ENCODE measurements at regions not wholly inside any gene's neighbourhood (a gene's known extent, or its start where the extent isn't known, plus 50 kb on each side); places are given as distances from the start of the nearest gene placed in this dataset.
A peak's percentile ranks its signal among the peaks of the same experiment; 100 is the strongest.

DNA sequence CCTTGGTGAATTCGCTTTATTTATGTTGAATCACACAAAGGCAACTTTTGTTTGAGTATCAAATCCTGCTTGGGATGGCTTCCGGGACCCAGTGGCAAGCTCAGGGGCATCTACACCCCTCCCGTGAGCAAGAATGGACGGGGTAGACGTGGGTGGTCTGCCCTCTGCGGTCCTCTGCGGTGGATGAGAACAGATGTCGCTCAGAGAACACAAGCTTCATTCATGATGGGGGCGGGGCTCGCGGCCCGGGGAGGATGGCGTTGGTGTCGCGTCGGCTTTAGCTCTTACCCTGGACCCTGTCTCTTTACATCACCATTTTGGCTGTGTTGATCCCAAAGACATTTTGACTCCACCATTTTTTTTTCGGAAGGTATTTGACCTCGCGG, 158.5 kb upstream of the RTL1 start:
- Histone ChIP-seq H3K4me2 (no peak overlapping the region), H3K27ac (no peak overlapping the region), H3K27me3 (no peaks in the 10 kb centered on the region), H3K4me3 (no peak overlapping the region), H3K9me3 (peaks cover 47% of the 10 kb centered on the region), H3K9ac (no peak overlapping the region), H3K4me1 (peaks cover 73% of the 10 kb centered on the region), H4K20me1 (no peaks in the 10 kb centered on the region), H3K36me3 (no peaks in the 10 kb centered on the region)
- TF ChIP-seq Cebpa-rat (IDR thresholded peaks at IDR 0.05) = no peak

DNA sequence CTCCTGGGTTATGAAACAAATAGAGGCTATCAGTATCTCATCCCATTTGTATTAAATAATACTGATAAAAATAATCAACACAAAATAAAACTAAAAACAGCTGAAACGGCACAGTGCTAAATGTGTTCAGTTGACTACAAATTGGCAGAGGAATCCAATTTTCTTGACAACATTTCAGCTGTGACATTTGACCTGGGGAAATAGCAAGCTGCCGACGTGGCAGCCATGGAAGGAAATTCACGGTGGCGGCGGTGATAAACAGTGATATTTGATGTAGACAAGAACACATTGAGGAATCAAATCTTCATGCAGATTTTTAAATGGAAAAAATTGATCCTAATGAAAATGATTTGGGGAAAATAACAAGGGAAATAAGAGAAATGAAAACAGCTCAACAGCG, 159.1 kb upstream of the RTL1 start:
- Histone ChIP-seq H3K9ac (no peak overlapping the region), H3K27me3 (no peaks in the 10 kb centered on the region), H3K9me3 (peaks cover 42% of the 10 kb centered on the region), H3K4me3 (no peak overlapping the region), H3K4me2 (no peak overlapping the region), H4K20me1 (no peaks in the 10 kb centered on the region), H3K27ac (no peak overlapping the region), H3K4me1 (peaks cover 78% of the 10 kb centered on the region), H3K36me3 (no peaks in the 10 kb centered on the region)
- TF ChIP-seq Cebpa-rat (IDR thresholded peaks at IDR 0.05) = no peak

DNA sequence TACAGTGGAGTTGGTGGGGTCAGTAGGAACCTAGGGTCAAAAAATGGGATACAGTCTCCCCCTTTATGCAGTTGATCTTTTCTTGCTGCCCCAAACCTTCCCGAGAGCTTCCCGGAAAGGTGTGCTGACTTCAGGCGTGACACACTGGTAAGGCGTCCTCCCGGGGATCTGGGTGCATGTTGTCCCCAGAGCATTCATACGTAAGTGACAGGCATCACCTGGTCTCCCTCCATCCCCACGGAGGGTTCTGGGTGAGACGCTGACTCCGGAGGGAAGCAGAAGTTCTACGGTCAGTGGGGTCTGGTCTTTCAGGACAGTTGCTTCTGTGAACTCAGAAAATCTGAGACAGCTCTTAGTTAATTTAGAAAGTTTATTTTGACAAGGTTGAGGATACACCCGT, 159.6 kb upstream of the RTL1 start:
- Histone ChIP-seq H3K27me3 (no peaks in the 10 kb centered on the region), H3K27ac (no peak overlapping the region), H4K20me1 (no peaks in the 10 kb centered on the region), H3K4me3 (no peak overlapping the region), H3K36me3 (no peaks in the 10 kb centered on the region), H3K4me1 (peaks cover 83% of the 10 kb centered on the region), H3K9ac (no peak overlapping the region), H3K4me2 (peak overlapping the region; percentile 71), H3K9me3 (peaks cover 37% of the 10 kb centered on the region)
- no peak for TF ChIP-seq Cebpa-rat (IDR thresholded peaks at IDR 0.05)

DNA sequence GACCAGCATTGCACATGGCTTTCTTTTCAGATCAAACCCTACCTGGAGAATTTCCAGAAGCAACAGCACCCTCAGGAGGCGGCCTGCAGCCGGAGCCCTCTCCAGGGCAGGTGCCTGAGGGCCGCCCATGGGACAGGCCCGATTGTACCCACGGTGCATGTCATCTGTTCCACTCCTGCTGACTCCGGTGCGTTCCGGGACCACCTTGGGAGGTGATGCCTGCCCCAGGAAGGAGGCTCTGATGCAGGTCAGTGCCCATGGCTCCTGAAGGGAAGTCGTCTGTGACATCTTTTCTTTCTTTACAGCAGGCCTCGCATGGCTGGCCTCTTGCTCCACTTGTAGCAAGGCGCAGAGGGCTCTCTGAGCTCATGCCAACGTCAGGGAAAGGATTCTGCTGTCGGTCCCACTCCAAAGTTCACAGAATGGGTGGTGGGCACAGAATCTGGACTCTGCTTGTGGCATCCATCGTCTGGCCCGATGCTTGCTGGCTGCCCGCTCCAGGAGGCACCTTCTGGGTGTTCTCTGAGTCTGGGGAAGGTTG, 160.7 kb upstream of the RTL1 start:
- H3K27me3 ChIP-seq = no peaks in the 10 kb centered on the region
- H3K4me2 ChIP-seq = peak overlapping the region; percentile 71
- H4K20me1 ChIP-seq = no peaks in the 10 kb centered on the region
- H3K36me3 ChIP-seq = no peaks in the 10 kb centered on the region
- peaks cover 27% of the 10 kb centered on the region for H3K9me3 ChIP-seq
- peak overlapping the region; percentile 42 for H3K27ac ChIP-seq
- H3K4me1 ChIP-seq = peaks cover 85% of the 10 kb centered on the region
- no peak for TF ChIP-seq Cebpa-rat (IDR thresholded peaks at IDR 0.05)
- peak overlapping the region; percentile 40; the same call in 1 of the 2 replicates for H3K9ac ChIP-seq
- H3K4me3 ChIP-seq = no peak overlapping the region

DNA sequence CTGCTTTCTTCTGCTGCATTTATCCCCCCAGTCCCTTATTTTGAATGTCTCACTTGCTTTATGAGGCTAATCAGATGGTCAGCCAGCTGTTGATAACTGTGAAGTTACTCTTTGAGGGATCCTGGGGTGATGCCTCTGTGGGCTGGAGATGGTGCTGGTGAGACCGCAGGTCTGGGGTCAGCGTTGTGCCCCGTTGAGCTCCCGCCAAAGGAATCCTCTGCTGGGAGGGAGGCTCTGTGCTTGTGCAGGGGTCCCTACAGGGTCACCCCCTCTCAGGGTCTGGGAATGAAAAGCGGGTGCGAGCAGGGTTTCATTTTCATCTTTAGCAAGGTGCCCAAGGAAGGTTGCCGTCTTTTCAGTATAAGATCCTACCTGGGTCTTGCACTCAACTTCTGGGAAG, 161.2 kb upstream of the RTL1 start:
- Histone ChIP-seq H3K9ac (peak overlapping the region; percentile 40; the same call in 1 of the 2 replicates), H3K27me3 (no peaks in the 10 kb centered on the region), H3K9me3 (peaks cover 22% of the 10 kb centered on the region), H3K4me2 (peak overlapping the region; percentile 71), H3K36me3 (no peaks in the 10 kb centered on the region), H3K27ac (peak overlapping the region; percentile 42), H3K4me3 (no peak overlapping the region), H3K4me1 (peaks cover 85% of the 10 kb centered on the region), H4K20me1 (no peaks in the 10 kb centered on the region)
- TF ChIP-seq Cebpa-rat (IDR thresholded peaks at IDR 0.05) = no peak

DNA sequence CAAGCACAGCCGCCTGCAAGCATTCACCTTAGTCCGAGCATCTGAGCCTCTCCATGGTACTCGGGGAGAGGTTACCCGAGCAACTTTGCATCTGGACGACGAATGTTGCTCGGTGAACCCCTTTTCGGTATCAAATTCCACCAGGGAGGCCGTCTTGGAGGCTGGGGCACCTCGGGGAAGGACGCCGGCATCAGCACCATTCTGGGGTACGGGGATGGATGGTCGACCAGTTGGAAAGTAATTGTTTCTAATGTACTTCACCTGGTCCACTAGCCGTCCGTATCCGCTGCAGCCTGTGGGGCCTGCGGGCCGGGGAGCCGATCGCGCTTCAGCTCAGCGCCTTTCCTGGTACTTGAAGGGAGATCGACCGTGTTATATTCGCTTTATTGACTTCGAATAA, 161.7 kb upstream of the RTL1 start:
- H3K4me3 ChIP-seq = no peak overlapping the region
- H3K4me2 ChIP-seq = peak overlapping the region; percentile 71

DNA sequence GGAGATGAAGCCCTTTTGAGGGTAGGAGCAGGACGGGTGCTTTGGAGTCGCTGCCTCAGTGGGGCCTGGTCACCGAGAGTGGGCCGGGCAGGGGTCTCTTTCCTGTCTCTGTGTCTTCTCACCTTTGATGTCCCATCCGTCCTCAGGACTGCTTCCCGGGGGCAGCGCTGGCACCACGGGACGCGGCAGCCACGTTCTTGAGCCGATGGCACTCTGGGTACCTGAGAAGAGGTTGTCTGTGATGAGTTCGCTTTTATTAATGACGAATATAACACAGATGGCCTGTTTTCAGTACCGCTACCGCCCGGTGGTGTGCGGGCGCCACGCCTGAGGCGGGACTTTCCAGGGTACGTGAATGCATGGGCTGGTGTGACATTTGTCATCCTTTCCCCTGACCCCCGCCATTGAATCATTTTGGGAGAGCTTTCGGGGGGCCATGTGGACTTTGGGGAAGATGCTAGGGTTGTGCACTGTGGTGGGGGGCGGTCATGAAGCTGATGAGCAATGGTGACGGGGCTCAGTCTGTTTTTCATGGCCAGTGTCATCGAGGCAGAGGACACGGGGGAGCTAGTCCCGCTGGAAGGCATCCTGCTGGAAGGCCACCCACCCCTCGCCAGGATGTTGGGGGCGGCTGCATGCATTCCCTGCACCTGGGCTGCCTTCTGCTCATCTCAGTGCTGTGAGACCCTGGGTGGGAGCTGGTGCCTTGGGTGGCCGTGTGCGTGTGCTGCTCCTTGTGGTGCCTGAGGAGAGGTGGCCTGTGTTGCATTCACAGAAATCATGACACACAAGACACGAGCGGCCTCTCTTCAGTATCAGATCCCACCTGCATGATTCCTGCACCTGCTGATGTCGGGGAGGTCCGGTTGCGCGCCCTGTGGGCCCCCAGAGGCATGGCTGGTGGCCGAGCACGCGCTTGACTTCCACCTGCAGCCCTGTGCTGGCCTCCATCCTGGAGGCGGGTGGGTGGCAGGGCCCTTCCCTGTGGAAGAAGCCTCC, 162.5 kb upstream of the RTL1 start:
- no peak for TF ChIP-seq Cebpa-rat (IDR thresholded peaks at IDR 0.05)
- Histone ChIP-seq H3K27ac (peak overlapping the region; percentile 88), H3K4me2 (peak overlapping the region; percentile 98), H3K36me3 (no peaks in the 10 kb centered on the region), H3K4me3 (no peak overlapping the region), H3K27me3 (no peaks in the 10 kb centered on the region), H3K9me3 (peaks cover 20% of the 10 kb centered on the region), H3K9ac (no peak overlapping the region), H3K4me1 (peaks cover 85% of the 10 kb centered on the region), H4K20me1 (no peaks in the 10 kb centered on the region)

More for the DNA sequence above, 161.7 kb upstream of the RTL1 start:
- Histone ChIP-seq H3K9ac (no peak overlapping the region), H4K20me1 (no peaks in the 10 kb centered on the region), H3K9me3 (peaks cover 20% of the 10 kb centered on the region), H3K27ac (no peak overlapping the region), H3K36me3 (no peaks in the 10 kb centered on the region), H3K4me1 (peaks cover 85% of the 10 kb centered on the region), H3K27me3 (no peaks in the 10 kb centered on the region)
- TF ChIP-seq Cebpa-rat (IDR thresholded peaks at IDR 0.05) = no peak

DNA sequence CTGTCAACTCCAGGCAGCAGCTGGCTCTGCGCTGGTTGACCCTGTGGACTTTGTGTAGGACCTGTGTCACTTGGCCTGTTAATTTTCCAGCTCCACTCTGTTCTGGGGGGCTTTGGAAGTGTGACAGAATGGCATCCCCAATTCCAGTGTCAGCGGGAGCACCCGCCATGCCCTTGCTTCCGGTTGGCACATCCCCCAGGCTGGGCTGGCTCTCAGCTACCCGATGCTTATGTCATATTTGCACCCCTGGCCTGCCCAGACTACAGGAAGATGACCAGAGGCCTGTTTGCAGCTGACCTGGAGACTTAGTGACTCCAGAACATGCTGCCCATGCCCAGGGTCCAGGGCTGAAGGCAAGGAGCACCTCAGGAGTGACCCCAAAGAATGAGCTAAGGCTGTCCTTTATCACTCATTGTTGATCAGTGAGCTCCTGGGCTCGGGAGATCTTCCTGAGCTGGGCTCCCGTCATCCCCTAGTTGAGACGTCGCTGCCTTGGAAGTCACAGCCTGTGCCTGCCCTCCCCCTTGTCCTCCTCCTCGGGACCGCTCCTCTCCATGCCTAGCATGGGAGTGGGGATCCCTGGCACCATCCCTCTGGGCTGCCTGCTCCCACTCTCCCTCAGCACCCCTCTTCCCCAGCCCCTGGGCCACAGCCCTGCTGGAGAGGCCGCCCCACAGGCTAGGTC, 163.4 kb upstream of the RTL1 start:
- TF ChIP-seq Cebpa-rat (IDR thresholded peaks at IDR 0.05) = no peak
- Histone ChIP-seq H3K4me1 (peaks cover 92% of the 10 kb centered on the region), H3K27me3 (no peaks in the 10 kb centered on the region), H4K20me1 (no peaks in the 10 kb centered on the region), H3K4me3 (no peak overlapping the region), H3K9ac (peak overlapping the region; percentile 15; the same call in 1 of the 2 replicates), H3K27ac (peak overlapping the region; percentile 88), H3K9me3 (peaks cover 17% of the 10 kb centered on the region), H3K36me3 (no peaks in the 10 kb centered on the region), H3K4me2 (peak overlapping the region; percentile 98)

DNA sequence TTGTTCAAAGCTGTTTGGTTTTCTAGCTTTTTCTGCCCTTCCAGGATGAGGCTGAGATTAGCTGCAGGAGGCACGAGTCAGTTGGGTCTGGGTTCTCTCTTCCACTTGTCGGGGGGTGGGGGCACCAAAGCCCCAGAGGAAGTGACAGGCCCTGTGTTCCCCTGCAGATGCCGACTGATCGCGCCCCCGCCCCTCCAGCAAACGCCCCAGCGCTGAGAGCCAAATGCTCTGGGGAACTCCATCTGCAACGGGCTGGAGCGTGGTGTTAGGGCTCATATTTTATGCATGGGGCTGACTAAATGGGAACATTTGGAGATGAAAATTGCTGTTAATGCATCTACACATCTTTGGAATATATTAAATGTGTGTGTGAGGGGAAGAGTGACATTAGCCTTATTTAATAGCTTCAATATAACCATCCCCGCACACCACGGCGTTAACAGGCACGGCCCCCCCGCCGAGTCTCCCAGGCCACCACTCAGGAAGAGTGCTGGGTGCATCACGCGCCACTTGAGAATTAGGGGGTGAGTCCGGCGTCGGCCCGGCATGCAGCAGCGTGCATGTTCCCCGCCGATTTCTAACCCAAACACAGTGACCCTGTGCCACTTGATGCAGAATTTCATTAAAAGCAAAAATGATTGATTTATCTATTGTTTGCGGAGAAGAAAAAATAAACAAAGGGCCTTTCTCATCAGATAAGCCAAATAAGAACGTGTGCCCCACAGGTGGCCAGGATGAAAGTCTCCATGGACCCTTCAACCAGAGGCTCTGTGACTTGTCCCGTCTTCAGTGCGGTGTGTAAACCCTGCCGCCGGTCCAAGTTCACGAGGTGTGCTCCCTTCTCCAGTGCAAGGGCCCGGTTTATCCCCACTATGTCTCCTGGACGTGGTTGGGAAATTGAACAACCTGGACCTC, 165.0 kb upstream of the RTL1 start:
- peaks cover 100% of the 10 kb centered on the region for H3K4me1 ChIP-seq
- H3K9ac ChIP-seq = peak overlapping the region; percentile 67
- H3K36me3 ChIP-seq = no peaks in the 10 kb centered on the region
- H3K27me3 ChIP-seq = no peaks in the 10 kb centered on the region
- H3K9me3 ChIP-seq = peaks cover 15% of the 10 kb centered on the region
- no peak for TF ChIP-seq Cebpa-rat (IDR thresholded peaks at IDR 0.05)
- H4K20me1 ChIP-seq = no peaks in the 10 kb centered on the region
- H3K4me2 ChIP-seq = peak overlapping the region; percentile 98
- H3K27ac ChIP-seq = peak overlapping the region; percentile 88
- peak overlapping the region; percentile 54 for H3K4me3 ChIP-seq
